ENCODE measurements at regions not wholly inside any gene's neighbourhood (a gene's known extent, or its start where the extent isn't known, plus 50 kb on each side); places are given as distances from the start of the nearest gene placed in this dataset.

- TF ChIP-seq ZFP3 (CRISPR knock-in tag; IDR thresholded peaks at IDR 0.05) (no peak), PPARA (CRISPR knock-in tag; IDR thresholded peaks at IDR 0.05; ENCODE audit: borderline replicate concordance) (no peak), SNAI2 (CRISPR knock-in tag; IDR thresholded peaks at IDR 0.05) (no peak), TOX (CRISPR knock-in tag; IDR thresholded peaks at IDR 0.05; ENCODE audit: borderline replicate concordance) (no peak), ARNTL (CRISPR knock-in tag; IDR thresholded peaks at IDR 0.05; ENCODE audit: borderline replicate concordance, low read depth) (no peak), PATZ1 (CRISPR knock-in tag; IDR thresholded peaks at IDR 0.05; ENCODE audit: borderline replicate concordance) (no peak), ZNF565 (CRISPR knock-in tag; conservative IDR thresholded peaks at IDR 0.05; ENCODE audit: low read depth) (no peak), TCF4 (CRISPR knock-in tag; IDR thresholded peaks at IDR 0.05; ENCODE audit: borderline replicate concordance) (no peak), ISL1 (CRISPR knock-in tag; IDR thresholded peaks at IDR 0.05) (no peak), CSDC2 (CRISPR knock-in tag; IDR thresholded peaks at IDR 0.05) (no peak), ZFP30 (CRISPR knock-in tag; IDR thresholded peaks at IDR 0.05) (no peak)
- TF ChIP-seq, protein P1, sequence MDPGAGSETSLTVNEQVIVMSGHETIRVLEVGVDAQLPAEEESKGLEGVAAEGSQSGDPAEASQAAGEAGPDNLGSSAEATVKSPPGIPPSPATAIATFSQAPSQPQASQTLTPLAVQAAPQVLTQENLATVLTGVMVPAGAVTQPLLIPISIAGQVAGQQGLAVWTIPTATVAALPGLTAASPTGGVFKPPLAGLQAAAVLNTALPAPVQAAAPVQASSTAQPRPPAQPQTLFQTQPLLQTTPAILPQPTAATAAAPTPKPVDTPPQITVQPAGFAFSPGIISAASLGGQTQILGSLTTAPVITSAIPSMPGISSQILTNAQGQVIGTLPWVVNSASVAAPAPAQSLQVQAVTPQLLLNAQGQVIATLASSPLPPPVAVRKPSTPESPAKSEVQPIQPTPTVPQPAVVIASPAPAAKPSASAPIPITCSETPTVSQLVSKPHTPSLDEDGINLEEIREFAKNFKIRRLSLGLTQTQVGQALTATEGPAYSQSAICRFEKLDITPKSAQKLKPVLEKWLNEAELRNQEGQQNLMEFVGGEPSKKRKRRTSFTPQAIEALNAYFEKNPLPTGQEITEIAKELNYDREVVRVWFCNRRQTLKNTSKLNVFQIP (CRISPR knock-in tag; IDR thresholded peaks at IDR 0.05; ENCODE audit: borderline replicate concordance, low read depth): no peak
- TF ChIP-seq, protein P2, sequence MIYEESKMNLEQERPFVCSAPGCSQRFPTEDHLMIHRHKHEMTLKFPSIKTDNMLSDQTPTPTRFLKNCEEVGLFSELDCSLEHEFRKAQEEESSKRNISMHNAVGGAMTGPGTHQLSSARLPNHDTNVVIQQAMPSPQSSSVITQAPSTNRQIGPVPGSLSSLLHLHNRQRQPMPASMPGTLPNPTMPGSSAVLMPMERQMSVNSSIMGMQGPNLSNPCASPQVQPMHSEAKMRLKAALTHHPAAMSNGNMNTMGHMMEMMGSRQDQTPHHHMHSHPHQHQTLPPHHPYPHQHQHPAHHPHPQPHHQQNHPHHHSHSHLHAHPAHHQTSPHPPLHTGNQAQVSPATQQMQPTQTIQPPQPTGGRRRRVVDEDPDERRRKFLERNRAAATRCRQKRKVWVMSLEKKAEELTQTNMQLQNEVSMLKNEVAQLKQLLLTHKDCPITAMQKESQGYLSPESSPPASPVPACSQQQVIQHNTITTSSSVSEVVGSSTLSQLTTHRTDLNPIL (CRISPR knock-in tag; IDR thresholded peaks at IDR 0.05; ENCODE audit: low read depth): no peak
These were observed 444.0 kb upstream of the SPHKAP start for GRCh38 chr2:228625481-228625880.

Data from SK-N-SH treated with all-trans-retinoic acid at 6 μM for 48 hours (cell line).